Mesothelial cell of epicardium (in vitro differentiated cells): ENCODE measurements at regions not wholly inside any gene's neighbourhood (a gene's known extent, or its start where the extent isn't known, plus 50 kb on each side); places are given as distances from the start of the nearest gene placed in this dataset.
"Not testable (repeated sequence)": the region's sequence is repeated elsewhere in the genome, so short reads cannot be mapped to it uniquely, and the experiment has no call there.

ENCODE experiments used
- DNase-seq, 2 experiments: peaks; one replicate each; pipeline ENCODE4 v3.0.0; 2021; ENCODE audit warnings: low spot score in 2 of 2; ENCODE audit not compliant: unreplicated experiment in 2 of 2
- H3K27ac Mint-ChIP-seq: 2 replicates; pipeline ENCODE4 v1.8.0; 2021; ENCODE audit warnings: mixed read lengths
- H3K27me3 Mint-ChIP-seq: 2 replicates; pipeline ENCODE4 v1.8.0; 2021; ENCODE audit warnings: low read depth, mixed read lengths
- H3K36me3 Mint-ChIP-seq: 2 replicates; pipeline ENCODE4 v1.8.0; 2021; ENCODE audit warnings: mixed read lengths
- H3K4me1 Mint-ChIP-seq: 2 replicates; pipeline ENCODE4 v1.8.0; 2021; ENCODE audit warnings: mixed read lengths
- H3K4me3 Mint-ChIP-seq: 2 replicates; pipeline ENCODE4 v1.8.0; 2021; ENCODE audit warnings: mild to moderate bottlenecking, moderate library complexity, mixed read lengths
- H3K9me3 Mint-ChIP-seq: 2 replicates; pipeline ENCODE4 v1.8.0; 2021; ENCODE audit warnings: mixed read lengths
- TF ChIP-seq, protein P1 (sequence below): fragments of 200-600 bp; sonication (generic); IDR thresholded peaks from one replicate; pipeline ENCODE4 v1.5.0; 2021; ENCODE audit warnings: antibody characterized with exemption; ENCODE audit not compliant: unreplicated experiment

GRCh38 chr19:28553005-28553404 is 659.9 kb downstream of the UQCRFS1 start:
- no peak for DNase-seq
- H3K27me3 Mint-ChIP-seq, result no peaks in the 10 kb centered on the region
- no peaks in the 10 kb centered on the region for H3K9me3 Mint-ChIP-seq
- no peak overlapping the region for H3K27ac Mint-ChIP-seq
- TF ChIP-seq, protein P1, sequence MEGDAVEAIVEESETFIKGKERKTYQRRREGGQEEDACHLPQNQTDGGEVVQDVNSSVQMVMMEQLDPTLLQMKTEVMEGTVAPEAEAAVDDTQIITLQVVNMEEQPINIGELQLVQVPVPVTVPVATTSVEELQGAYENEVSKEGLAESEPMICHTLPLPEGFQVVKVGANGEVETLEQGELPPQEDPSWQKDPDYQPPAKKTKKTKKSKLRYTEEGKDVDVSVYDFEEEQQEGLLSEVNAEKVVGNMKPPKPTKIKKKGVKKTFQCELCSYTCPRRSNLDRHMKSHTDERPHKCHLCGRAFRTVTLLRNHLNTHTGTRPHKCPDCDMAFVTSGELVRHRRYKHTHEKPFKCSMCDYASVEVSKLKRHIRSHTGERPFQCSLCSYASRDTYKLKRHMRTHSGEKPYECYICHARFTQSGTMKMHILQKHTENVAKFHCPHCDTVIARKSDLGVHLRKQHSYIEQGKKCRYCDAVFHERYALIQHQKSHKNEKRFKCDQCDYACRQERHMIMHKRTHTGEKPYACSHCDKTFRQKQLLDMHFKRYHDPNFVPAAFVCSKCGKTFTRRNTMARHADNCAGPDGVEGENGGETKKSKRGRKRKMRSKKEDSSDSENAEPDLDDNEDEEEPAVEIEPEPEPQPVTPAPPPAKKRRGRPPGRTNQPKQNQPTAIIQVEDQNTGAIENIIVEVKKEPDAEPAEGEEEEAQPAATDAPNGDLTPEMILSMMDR, result no peak
- H3K4me3 Mint-ChIP-seq, result no peak overlapping the region
- no peaks in the 10 kb centered on the region for H3K4me1 Mint-ChIP-seq
- H3K36me3 Mint-ChIP-seq, result no peaks in the 10 kb centered on the region

DNA sequence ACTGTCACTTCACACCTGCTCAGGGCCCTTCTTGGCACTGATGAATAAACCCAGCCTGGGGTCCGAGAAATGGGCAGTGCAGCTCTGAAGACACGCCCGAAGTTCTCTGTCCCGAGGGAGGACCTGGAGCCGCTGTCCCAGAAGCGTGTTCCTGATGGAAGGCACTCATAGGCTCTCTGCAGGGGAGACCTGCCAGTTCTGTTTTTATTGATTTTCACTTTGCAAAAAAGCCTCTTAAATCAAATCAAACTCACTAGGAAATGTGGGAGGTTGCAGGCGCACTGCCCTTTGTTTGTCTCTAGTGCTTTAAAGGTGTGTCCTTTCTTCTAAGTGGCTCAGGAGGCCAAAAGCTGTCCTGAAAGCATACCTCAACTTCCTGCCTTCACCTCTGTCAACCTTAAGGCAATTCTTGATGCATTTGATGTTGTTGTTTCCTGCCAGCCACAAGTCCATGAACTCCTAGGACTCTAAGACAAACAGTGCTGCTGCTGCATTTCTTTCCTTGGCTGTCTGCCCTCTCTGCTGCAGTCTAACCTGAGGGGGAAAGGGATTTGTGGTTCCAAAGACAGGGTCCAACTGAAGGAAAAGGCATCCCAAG is 663.2 kb downstream of the UQCRFS1 start:
- TF ChIP-seq, protein P1, result no peak
- Mint-ChIP-seq H3K9me3 (no peaks in the 10 kb centered on the region), H3K27me3 (no peaks in the 10 kb centered on the region), H3K4me3 (no peak overlapping the region), H3K36me3 (no peaks in the 10 kb centered on the region), H3K4me1 (no peaks in the 10 kb centered on the region), H3K27ac (no peak overlapping the region)
- no peak for DNase-seq

DNA sequence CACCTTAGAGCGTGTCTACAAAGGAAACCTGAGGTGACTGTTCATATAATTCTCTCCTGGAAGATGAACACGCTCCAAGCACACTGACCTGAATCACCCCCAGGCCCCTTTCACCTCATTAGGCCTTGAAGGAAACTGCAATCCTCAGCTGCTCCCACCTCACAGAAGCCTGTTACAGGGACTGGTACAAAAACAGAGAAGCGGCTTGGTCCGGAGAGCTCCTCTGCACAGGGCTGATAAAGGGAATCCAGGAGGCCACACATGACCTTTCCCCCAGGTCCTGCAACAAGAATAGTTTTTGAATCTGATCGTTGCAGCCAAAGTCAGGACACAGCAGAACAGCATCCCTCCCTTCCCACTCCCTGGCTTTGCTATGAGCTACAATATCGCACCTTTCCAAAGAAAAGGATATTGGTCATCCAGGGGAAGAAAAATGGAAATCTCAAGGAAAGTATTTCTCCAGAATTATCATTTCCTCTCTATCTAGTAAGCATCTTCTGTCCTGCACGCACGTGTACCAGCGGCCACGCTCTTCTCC is 666.7 kb downstream of the UQCRFS1 start:
- Mint-ChIP-seq H3K4me3 (no peak overlapping the region), H3K36me3 (no peaks in the 10 kb centered on the region), H3K4me1 (no peaks in the 10 kb centered on the region), H3K27ac (no peak overlapping the region), H3K9me3 (no peaks in the 10 kb centered on the region), H3K27me3 (peaks cover 2% of the 10 kb centered on the region)
- TF ChIP-seq, protein P1, result no peak
- DNase-seq, result no peak

DNA sequence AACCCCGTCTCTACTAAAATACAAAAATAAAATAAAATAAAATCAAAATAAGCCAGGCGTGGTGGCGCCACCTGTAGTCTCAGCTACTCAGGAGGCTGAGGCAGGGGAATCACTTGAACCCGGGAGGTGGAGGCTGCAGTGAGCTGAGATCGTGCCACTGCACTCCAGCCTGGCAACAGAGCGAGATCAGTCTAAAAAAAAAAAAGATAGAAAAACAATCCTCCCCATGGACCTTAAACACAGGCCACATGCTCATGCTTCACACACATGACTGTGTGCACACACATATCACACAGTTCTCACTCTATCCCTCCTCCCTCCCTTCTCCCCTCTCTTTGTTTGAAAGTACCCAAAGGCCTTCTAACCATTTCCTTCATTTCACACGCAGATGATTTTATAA is 667.6 kb downstream of the UQCRFS1 start:
- H3K4me1 Mint-ChIP-seq, H3K27me3 Mint-ChIP-seq, H3K27ac Mint-ChIP-seq, DNase-seq, H3K36me3 Mint-ChIP-seq, H3K9me3 Mint-ChIP-seq, H3K4me3 Mint-ChIP-seq: not testable (repeated sequence)

DNA sequence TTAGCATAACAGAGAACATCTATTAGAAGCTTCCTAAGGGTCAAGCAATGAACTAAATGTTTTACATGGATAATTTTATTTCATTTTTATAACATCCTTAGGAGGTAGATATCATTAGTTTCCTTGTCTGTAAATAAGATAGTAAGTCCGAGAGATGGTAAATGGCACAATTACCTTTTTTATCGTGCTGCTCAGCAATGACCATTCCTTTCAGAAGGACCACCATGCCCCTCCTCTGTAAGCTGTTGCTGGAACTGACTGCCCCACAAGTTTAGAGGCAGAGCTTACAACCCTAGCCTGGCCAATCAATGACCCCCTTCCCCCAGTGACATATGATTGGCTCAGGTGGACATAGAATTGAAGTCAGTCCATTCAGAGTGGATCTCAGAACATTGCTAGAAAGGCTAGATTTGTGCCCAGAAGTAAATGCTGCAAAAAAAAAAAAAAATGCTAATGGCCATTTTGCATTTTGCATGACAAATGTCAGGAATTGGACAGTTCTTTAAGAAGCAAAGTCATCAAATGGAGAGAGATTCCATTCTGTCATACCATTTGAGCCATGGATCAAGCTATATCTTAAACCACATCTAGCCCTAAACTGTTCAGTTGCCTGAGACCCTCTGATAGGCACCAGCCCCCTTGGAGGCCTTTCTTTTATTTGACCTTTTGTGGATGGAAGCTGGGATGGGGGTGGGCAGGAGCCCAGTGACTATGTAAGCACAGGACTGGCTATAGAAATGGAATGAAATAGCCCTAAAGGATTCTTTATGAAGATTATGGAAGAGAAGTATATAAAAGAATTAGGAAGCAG is 668.3 kb downstream of the UQCRFS1 start:
- TF ChIP-seq, protein P1, result no peak
- DNase-seq, result no peak
- Mint-ChIP-seq H3K27ac (no peak overlapping the region), H3K4me3 (no peak overlapping the region), H3K9me3 (no peaks in the 10 kb centered on the region), H3K4me1 (no peaks in the 10 kb centered on the region), H3K36me3 (no peaks in the 10 kb centered on the region), H3K27me3 (peaks cover 2% of the 10 kb centered on the region)

- H3K4me1 Mint-ChIP-seq, result no peaks in the 10 kb centered on the region
- TF ChIP-seq, protein P1, result no peak
- no peak overlapping the region for H3K4me3 Mint-ChIP-seq
- H3K27me3 Mint-ChIP-seq, result peaks cover 2% of the 10 kb centered on the region
- no peaks in the 10 kb centered on the region for H3K9me3 Mint-ChIP-seq
- no peak for DNase-seq
- H3K36me3 Mint-ChIP-seq, result no peaks in the 10 kb centered on the region
- H3K27ac Mint-ChIP-seq, result no peak overlapping the region
Observed at GRCh38 chr19:28543244-28543776, 669.6 kb downstream of the UQCRFS1 start.
